SH-SY5Y (cell line): ENCODE measurements at regions not wholly inside any gene's neighbourhood (a gene's known extent, or its start where the extent isn't known, plus 50 kb on each side); places are given as distances from the start of the nearest gene placed in this dataset.

Experiments used
- GATA2 ChIP-seq: IDR thresholded peaks from 2 replicates; pipeline ENCODE4 v1.6.1; 2011; ENCODE audit warnings: mild to moderate bottlenecking, low read depth, low read length
- GATA3 ChIP-seq: IDR thresholded peaks from 2 replicates; pipeline ENCODE4 v1.6.1; 2011; ENCODE audit warnings: low read depth, mild to moderate bottlenecking, low read length, moderate library complexity

- TF ChIP-seq GATA2 (no peak), GATA3 (no peak)
Observed at GRCh38 chr12:59044791-59045190, 124.5 kb upstream of the LRIG3 start.
